Activated naive CD8-positive, alpha-beta T cell treated with anti-CD3 and anti-CD28 coated beads, Interleukin-2, amount 10 ng/mL, durations not matched to agents 7 days and 5 days (primary cell): ENCODE measurements at regions not wholly inside any gene's neighbourhood (a gene's known extent, or its start where the extent isn't known, plus 50 kb on each side); places are given as distances from the start of the nearest gene placed in this dataset.
"Not testable (repeated sequence)": the region's sequence is repeated elsewhere in the genome, so short reads cannot be mapped to it uniquely, and the experiment has no call there.

Experiments
- ATAC-seq: fragments of 150-1000 bp; cut with Tn5 transposase; one replicate; pipeline ENCODE4 v1.10.0; 2021; ENCODE audit warnings: low read depth, moderate library complexity
- POLR2A ChIA-PET: fragments of 350-600 bp; sonication (Branson Sonifier 250); formaldehyde crosslinking; loops from one replicate; lab custom pipeline; 2021; ENCODE audit warnings: antibody characterized with exemption; lab: Charles Lee
- DNase-seq: peaks from one replicate; pipeline ENCODE4 v3.0.0; 2021
- H3K27ac Mint-ChIP-seq: one replicate; pipeline ENCODE4 v1.8.0; 2022; ENCODE audit warnings: mild to moderate bottlenecking, mixed read lengths
- H3K27me3 Mint-ChIP-seq: one replicate; pipeline ENCODE4 v1.8.0; 2022; ENCODE audit warnings: mild to moderate bottlenecking, moderate library complexity, mixed read lengths
- H3K36me3 Mint-ChIP-seq: one replicate; pipeline ENCODE4 v1.8.0; 2021; ENCODE audit warnings: mild to moderate bottlenecking, mixed read lengths
- H3K4me1 Mint-ChIP-seq: one replicate; pipeline ENCODE4 v1.8.0; 2021; ENCODE audit warnings: mixed read lengths
- H3K4me3 Mint-ChIP-seq: one replicate; pipeline ENCODE4 v1.8.0; 2022; ENCODE audit warnings: mild to moderate bottlenecking, moderate library complexity, mixed read lengths
- H3K9me3 Mint-ChIP-seq: one replicate; pipeline ENCODE4 v1.8.0; 2021; ENCODE audit warnings: mixed read lengths

- POLR2A ChIA-PET = no interaction called here
- ATAC-seq = no peak
- no peak for DNase-seq
- H3K4me1 Mint-ChIP-seq = no peaks in the 10 kb centered on the region
- H3K27ac Mint-ChIP-seq = no peak overlapping the region
- no peak overlapping the region for H3K4me3 Mint-ChIP-seq
- H3K27me3 Mint-ChIP-seq = no peaks in the 10 kb centered on the region
- H3K36me3 Mint-ChIP-seq = no peaks in the 10 kb centered on the region
- H3K9me3 Mint-ChIP-seq = no peaks in the 10 kb centered on the region
Observed at GRCh38 chr2:194323740-194324139, 1333.3 kb upstream of the SLC39A10 start.

- no peak for ATAC-seq
- no peaks in the 10 kb centered on the region for H3K27me3 Mint-ChIP-seq
- DNase-seq = no peak
- no peaks in the 10 kb centered on the region for H3K36me3 Mint-ChIP-seq
- POLR2A ChIA-PET = no interaction called here
- H3K4me3 Mint-ChIP-seq = no peak overlapping the region
- no peak overlapping the region for H3K27ac Mint-ChIP-seq
- H3K4me1 Mint-ChIP-seq = no peaks in the 10 kb centered on the region
- no peaks in the 10 kb centered on the region for H3K9me3 Mint-ChIP-seq
Observed at GRCh38 chr2:194320520-194320919, 1336.5 kb upstream of the SLC39A10 start.

- Mint-ChIP-seq H3K9me3 (no peaks in the 10 kb centered on the region), H3K4me3 (no peak overlapping the region), H3K27ac (no peak overlapping the region), H3K4me1 (no peaks in the 10 kb centered on the region), H3K27me3 (no peaks in the 10 kb centered on the region), H3K36me3 (no peaks in the 10 kb centered on the region)
- POLR2A ChIA-PET = no interaction called here
- ATAC-seq (no peak), DNase-seq (no peak)
Observed at GRCh38 chr2:194319222-194319992, 1337.6 kb upstream of the SLC39A10 start.

- no peaks in the 10 kb centered on the region for H3K4me1 Mint-ChIP-seq
- POLR2A ChIA-PET = no interaction called here
- no peaks in the 10 kb centered on the region for H3K27me3 Mint-ChIP-seq
- H3K4me3 Mint-ChIP-seq = no peak overlapping the region
- H3K9me3 Mint-ChIP-seq = no peaks in the 10 kb centered on the region
- no peak overlapping the region for H3K27ac Mint-ChIP-seq
- H3K36me3 Mint-ChIP-seq = no peaks in the 10 kb centered on the region
- DNase-seq (no peak), ATAC-seq (no peak)
Observed at GRCh38 chr2:194314042-194314441, 1343.0 kb upstream of the SLC39A10 start.

- ATAC-seq (no peak), DNase-seq (no peak)
- H3K4me1 Mint-ChIP-seq = no peaks in the 10 kb centered on the region
- POLR2A ChIA-PET = no interaction called here
- H3K27me3 Mint-ChIP-seq = no peaks in the 10 kb centered on the region
- no peaks in the 10 kb centered on the region for H3K9me3 Mint-ChIP-seq
- no peak overlapping the region for H3K4me3 Mint-ChIP-seq
- no peaks in the 10 kb centered on the region for H3K36me3 Mint-ChIP-seq
- H3K27ac Mint-ChIP-seq = no peak overlapping the region
Observed at GRCh38 chr2:194304191-194304590, 1352.8 kb upstream of the SLC39A10 start.

- Mint-ChIP-seq H3K4me1 (no peaks in the 10 kb centered on the region), H3K4me3 (no peak overlapping the region), H3K9me3 (no peaks in the 10 kb centered on the region), H3K36me3 (no peaks in the 10 kb centered on the region), H3K27me3 (no peaks in the 10 kb centered on the region), H3K27ac (no peak overlapping the region)
- ATAC-seq (no peak), DNase-seq (no peak)
- POLR2A ChIA-PET = no interaction called here
Observed at GRCh38 chr2:194301946-194302345, 1355.1 kb upstream of the SLC39A10 start.

GRCh38 chr2:194294156-194294555 is 1362.9 kb upstream of the SLC39A10 start:
- no peak for DNase-seq
- ATAC-seq = no peak
- no peak overlapping the region for H3K27ac Mint-ChIP-seq
- H3K4me1 Mint-ChIP-seq = no peaks in the 10 kb centered on the region
- POLR2A ChIA-PET = no interaction called here
- H3K4me3 Mint-ChIP-seq = no peak overlapping the region
- H3K9me3 Mint-ChIP-seq = no peaks in the 10 kb centered on the region
- no peaks in the 10 kb centered on the region for H3K36me3 Mint-ChIP-seq
- H3K27me3 Mint-ChIP-seq = no peaks in the 10 kb centered on the region

GRCh38 chr2:194291104-194291503 is 1365.9 kb upstream of the SLC39A10 start:
- H3K4me3 Mint-ChIP-seq = no peak overlapping the region
- no peaks in the 10 kb centered on the region for H3K27me3 Mint-ChIP-seq
- DNase-seq (no peak), ATAC-seq (no peak)
- no peak overlapping the region for H3K27ac Mint-ChIP-seq
- POLR2A ChIA-PET = no interaction called here
- no peaks in the 10 kb centered on the region for H3K36me3 Mint-ChIP-seq
- H3K4me1 Mint-ChIP-seq = no peaks in the 10 kb centered on the region
- no peaks in the 10 kb centered on the region for H3K9me3 Mint-ChIP-seq

- Mint-ChIP-seq H3K4me3 (no peak overlapping the region), H3K27ac (no peak overlapping the region), H3K27me3 (no peaks in the 10 kb centered on the region), H3K36me3 (no peaks in the 10 kb centered on the region), H3K4me1 (no peaks in the 10 kb centered on the region), H3K9me3 (no peaks in the 10 kb centered on the region)
- ATAC-seq (no peak), DNase-seq (no peak)
- POLR2A ChIA-PET = no interaction called here
Observed at GRCh38 chr2:194289712-194290346, 1367.2 kb upstream of the SLC39A10 start.

- H3K4me3 Mint-ChIP-seq, H3K27ac Mint-ChIP-seq, POLR2A ChIA-PET, H3K36me3 Mint-ChIP-seq, ATAC-seq, H3K27me3 Mint-ChIP-seq, DNase-seq, H3K4me1 Mint-ChIP-seq, H3K9me3 Mint-ChIP-seq: not testable (repeated sequence)
Observed at GRCh38 chr2:194276667-194277066, 1380.4 kb upstream of the SLC39A10 start.

- H3K4me1 Mint-ChIP-seq = no peaks in the 10 kb centered on the region
- no peak for DNase-seq
- H3K4me3 Mint-ChIP-seq = no peak overlapping the region
- H3K9me3 Mint-ChIP-seq = no peaks in the 10 kb centered on the region
- H3K27ac Mint-ChIP-seq = no peak overlapping the region
- H3K27me3 Mint-ChIP-seq = no peaks in the 10 kb centered on the region
- no peak for ATAC-seq
- H3K36me3 Mint-ChIP-seq = no peaks in the 10 kb centered on the region
- POLR2A ChIA-PET = no interaction called here
Observed at GRCh38 chr2:194271293-194271961, 1385.6 kb upstream of the SLC39A10 start.

GRCh38 chr2:194270648-194271047 is 1386.4 kb upstream of the SLC39A10 start:
- Mint-ChIP-seq H3K27me3 (no peaks in the 10 kb centered on the region), H3K4me3 (no peak overlapping the region), H3K27ac (no peak overlapping the region), H3K36me3 (no peaks in the 10 kb centered on the region), H3K4me1 (no peaks in the 10 kb centered on the region), H3K9me3 (no peaks in the 10 kb centered on the region)
- no peak for DNase-seq
- POLR2A ChIA-PET = no interaction called here
- ATAC-seq = no peak

GRCh38 chr2:194264586-194264985 is 1392.4 kb upstream of the SLC39A10 start:
- no peak for ATAC-seq
- Mint-ChIP-seq H3K9me3 (no peaks in the 10 kb centered on the region), H3K27ac (no peak overlapping the region), H3K27me3 (no peaks in the 10 kb centered on the region), H3K4me1 (no peaks in the 10 kb centered on the region), H3K4me3 (no peak overlapping the region), H3K36me3 (no peaks in the 10 kb centered on the region)
- POLR2A ChIA-PET = no interaction called here
- no peak for DNase-seq

- H3K9me3 Mint-ChIP-seq = no peaks in the 10 kb centered on the region
- POLR2A ChIA-PET = no interaction called here
- H3K36me3 Mint-ChIP-seq = no peaks in the 10 kb centered on the region
- ATAC-seq = no peak
- H3K27ac Mint-ChIP-seq = no peak overlapping the region
- no peak for DNase-seq
- no peaks in the 10 kb centered on the region for H3K4me1 Mint-ChIP-seq
- no peak overlapping the region for H3K4me3 Mint-ChIP-seq
- no peaks in the 10 kb centered on the region for H3K27me3 Mint-ChIP-seq
Observed at GRCh38 chr2:194260185-194260584, 1396.8 kb upstream of the SLC39A10 start.
